Bronchial epithelial cell (primary cell): ENCODE measurements at regions not wholly inside any gene's neighbourhood (a gene's known extent, or its start where the extent isn't known, plus 50 kb on each side); places are given as distances from the start of the nearest gene placed in this dataset.

Source experiments
- DNase-seq: peaks from one replicate; pipeline ENCODE4 v3.0.0-alpha.2; 2010; ENCODE audit warnings: low read depth
- FAIRE-seq: peaks from 2 replicates; lab custom pipeline; 2011; peaks lifted over from hg19 to GRCh38; lab: Jason Lieb, UNC
- H3K27me3 ChIP-seq: 2 replicates; pipeline ENCODE4 v1.5.1; 2011; ENCODE audit warnings: low read length; ENCODE audit not compliant: control insufficient read depth, insufficient read depth
- H3K36me3 ChIP-seq: 2 replicates; pipeline ENCODE4 v1.5.1; 2011; ENCODE audit warnings: low read length; ENCODE audit not compliant: control insufficient read depth, insufficient read depth
- H3K4me3 ChIP-seq: 2 replicates; pipeline ENCODE4 v1.5.1; 2011; ENCODE audit warnings: mild to moderate bottlenecking, low read depth, low read length, control low read depth
- TF ChIP-seq, protein P1 (sequence below): IDR thresholded peaks from 2 replicates; pipeline ENCODE4 v1.5.1; 2011; ENCODE audit warnings: mild to moderate bottlenecking, moderate library complexity, low read length, control low read depth, inconsistent platforms; ENCODE audit not compliant: insufficient read depth, severe bottlenecking

DNA sequence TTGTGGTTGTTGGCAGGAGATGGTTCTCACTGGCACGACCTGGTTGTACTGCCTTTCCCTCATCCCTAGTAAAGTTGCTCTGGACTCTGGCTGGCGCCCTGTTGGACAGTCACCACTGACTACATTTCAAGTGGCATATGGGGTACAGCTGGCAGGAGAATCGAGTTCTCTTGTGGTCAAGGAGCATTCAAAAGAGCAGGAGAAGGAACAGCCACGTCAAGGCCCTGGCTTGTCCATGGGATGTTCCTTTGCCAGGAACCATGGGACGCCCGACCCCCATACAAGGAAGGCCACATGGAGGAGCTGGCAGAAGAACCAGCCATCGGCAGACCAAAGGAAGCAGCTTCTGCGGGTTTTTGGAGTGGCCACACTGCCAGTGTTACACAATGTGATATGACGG, 87.0 kb upstream of the SLC25A13 start:
- no peaks in the 10 kb centered on the region for H3K36me3 ChIP-seq
- TF ChIP-seq, protein P1, sequence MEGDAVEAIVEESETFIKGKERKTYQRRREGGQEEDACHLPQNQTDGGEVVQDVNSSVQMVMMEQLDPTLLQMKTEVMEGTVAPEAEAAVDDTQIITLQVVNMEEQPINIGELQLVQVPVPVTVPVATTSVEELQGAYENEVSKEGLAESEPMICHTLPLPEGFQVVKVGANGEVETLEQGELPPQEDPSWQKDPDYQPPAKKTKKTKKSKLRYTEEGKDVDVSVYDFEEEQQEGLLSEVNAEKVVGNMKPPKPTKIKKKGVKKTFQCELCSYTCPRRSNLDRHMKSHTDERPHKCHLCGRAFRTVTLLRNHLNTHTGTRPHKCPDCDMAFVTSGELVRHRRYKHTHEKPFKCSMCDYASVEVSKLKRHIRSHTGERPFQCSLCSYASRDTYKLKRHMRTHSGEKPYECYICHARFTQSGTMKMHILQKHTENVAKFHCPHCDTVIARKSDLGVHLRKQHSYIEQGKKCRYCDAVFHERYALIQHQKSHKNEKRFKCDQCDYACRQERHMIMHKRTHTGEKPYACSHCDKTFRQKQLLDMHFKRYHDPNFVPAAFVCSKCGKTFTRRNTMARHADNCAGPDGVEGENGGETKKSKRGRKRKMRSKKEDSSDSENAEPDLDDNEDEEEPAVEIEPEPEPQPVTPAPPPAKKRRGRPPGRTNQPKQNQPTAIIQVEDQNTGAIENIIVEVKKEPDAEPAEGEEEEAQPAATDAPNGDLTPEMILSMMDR = no peak
- H3K4me3 ChIP-seq = no peak overlapping the region
- DNase-seq = no peak
- no peak for FAIRE-seq
- no peaks in the 10 kb centered on the region for H3K27me3 ChIP-seq

DNA sequence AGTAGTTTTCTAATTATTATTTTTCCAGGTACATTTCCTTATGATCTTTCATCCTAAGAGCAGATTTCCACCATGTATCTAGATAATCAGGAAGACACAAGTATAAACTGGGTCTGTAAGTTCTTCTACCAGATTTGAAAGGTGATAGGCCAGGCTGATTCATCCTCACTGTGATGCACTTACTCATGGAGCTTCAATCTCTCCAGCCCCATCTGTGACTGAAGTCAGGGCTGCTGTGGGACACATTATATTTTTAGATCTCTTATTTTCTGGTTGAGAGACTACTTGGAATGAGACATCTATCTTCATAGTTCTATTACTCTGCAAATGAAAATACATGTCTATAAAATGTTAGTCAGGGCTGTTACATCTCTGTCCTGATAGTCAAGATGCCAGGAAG, 85.5 kb upstream of the SLC25A13 start:
- H3K27me3 ChIP-seq = no peaks in the 10 kb centered on the region
- no peaks in the 10 kb centered on the region for H3K36me3 ChIP-seq
- no peak overlapping the region for H3K4me3 ChIP-seq
- TF ChIP-seq, protein P1 = no peak
- DNase-seq (peak; percentile 48), FAIRE-seq (no peak)

DNA sequence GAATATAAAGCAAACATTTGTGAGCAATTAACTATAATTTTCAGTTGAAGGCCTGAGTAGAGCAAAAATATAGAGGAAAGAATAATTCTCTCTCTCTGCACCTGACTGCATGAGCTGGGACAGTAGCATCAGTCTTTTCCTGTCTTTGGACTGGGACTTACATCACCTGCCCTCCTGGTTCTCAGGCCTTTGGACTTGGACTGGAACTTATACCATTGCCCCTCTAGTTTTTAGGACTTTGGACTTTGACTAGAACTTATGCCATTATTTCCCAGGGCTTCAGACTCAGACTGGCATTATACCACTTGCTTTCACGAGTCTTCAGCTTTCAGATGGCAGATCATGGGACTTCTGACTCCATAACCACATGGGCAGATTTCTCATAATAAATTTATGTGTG, 81.0 kb upstream of the SLC25A13 start:
- no peaks in the 10 kb centered on the region for H3K27me3 ChIP-seq
- DNase-seq (no peak), FAIRE-seq (no peak)
- no peaks in the 10 kb centered on the region for H3K36me3 ChIP-seq
- TF ChIP-seq, protein P1 = no peak
- H3K4me3 ChIP-seq = no peak overlapping the region

DNA sequence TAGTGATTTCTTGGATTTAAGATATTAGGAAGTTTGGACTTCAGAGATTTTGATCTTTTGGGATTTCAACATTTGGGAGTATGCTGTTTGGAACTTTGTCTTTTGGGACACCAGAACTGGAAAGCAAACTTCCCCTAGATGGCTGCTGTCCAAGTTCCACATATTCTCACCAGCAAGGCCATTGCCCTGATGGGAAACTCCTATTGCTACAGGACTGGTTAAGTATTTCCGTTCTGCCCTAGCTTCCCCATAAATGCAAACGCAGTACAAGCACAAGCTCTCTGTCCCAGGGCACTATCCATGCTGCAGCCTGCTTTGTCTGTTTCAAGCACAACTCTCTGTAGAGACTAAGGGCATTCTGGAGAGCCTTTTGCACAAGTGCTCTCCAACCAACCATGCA, 79.3 kb upstream of the SLC25A13 start:
- H3K36me3 ChIP-seq = no peaks in the 10 kb centered on the region
- DNase-seq (no peak), FAIRE-seq (no peak)
- no peaks in the 10 kb centered on the region for H3K27me3 ChIP-seq
- H3K4me3 ChIP-seq = no peak overlapping the region
- TF ChIP-seq, protein P1 = no peak

DNA sequence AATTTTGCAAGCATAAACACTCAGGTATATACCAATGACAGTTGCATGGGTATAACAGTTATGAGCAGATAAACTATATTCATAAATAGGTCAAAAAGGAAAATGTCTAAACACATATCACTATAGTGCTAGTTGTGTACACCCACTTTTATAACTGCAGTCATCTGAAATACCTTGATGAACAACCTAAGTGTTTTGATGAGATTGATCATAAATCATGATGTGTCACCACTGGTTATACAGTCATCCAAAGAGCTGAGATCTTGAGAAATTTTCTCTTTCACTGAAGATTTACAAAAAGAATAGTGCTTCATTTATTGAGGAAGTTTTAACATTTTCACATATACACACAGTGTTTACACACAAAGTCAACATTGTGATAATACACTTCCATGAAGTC, 78.6 kb upstream of the SLC25A13 start:
- FAIRE-seq (no peak), DNase-seq (peak; percentile 72)
- no peaks in the 10 kb centered on the region for H3K27me3 ChIP-seq
- TF ChIP-seq, protein P1 = no peak
- no peak overlapping the region for H3K4me3 ChIP-seq
- H3K36me3 ChIP-seq = no peaks in the 10 kb centered on the region

DNA sequence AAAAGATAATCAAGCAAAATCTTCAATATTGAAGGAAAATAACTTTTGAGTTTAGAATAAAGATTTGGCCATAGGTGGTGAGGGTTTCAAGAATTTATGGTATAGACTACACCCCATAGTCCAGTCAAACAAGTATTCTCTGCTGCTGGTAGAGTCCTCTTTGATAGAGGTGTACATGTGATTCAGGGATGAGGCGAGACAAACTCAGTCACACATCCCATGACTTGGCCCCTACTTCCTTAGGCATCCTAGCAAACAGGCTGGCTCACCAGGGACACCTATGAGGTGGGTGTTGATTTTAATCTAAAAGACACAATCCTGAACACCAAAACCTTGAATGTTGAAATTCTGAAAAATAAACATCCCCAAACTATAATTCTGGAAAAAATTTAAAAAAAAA, 78.1 kb upstream of the SLC25A13 start:
- no peak overlapping the region for H3K4me3 ChIP-seq
- FAIRE-seq (no peak), DNase-seq (peak; percentile 68)

More for the DNA sequence above, 78.1 kb upstream of the SLC25A13 start:
- H3K36me3 ChIP-seq = no peaks in the 10 kb centered on the region
- H3K27me3 ChIP-seq = no peaks in the 10 kb centered on the region
- TF ChIP-seq, protein P1 = no peak
